ENCODE measurements at regions not wholly inside any gene's neighbourhood (a gene's known extent, or its start where the extent isn't known, plus 50 kb on each side); places are given as distances from the start of the nearest gene placed in this dataset.

DNA sequence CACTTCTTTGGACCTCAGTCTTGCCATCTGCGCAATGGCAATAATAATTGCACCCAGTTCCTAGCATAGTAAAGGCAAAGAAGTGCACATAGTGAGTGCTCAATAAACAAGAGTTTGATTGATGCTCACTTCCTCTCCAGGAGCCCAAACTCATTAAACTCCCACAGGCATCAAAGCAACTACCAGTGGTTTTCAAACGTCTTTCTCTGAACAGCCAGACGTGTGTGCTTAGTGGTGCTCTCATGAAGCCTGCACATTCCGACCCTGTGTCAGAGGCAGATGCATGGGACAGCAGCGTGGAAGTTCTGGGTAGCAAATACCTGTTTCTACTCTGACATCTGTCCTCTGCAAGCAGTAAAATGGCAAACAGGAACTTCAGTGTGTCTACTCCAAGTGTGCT, 146.3 kb upstream of the MAFB start:
- DNase-seq (ENCODE audit: low read depth in 1 of 2, low spot score in 2 of 2): no peak
- H3K4me1 ChIP-seq (replicated peaks in 1 of 4; ENCODE audit: control insufficient read depth in 3 of 4, insufficient read depth in 4 of 4, low read length in 3 of 4): no peaks in the 10 kb centered on the region
- H3K27ac ChIP-seq (ENCODE audit: low read depth, low read length): no peak overlapping the region
- H4K20me1 ChIP-seq (replicated peaks in 1 of 2; ENCODE audit: control insufficient read depth in 1 of 2, insufficient read depth in 2 of 2, low read length in 2 of 2): no peaks in the 10 kb centered on the region
- TF ChIP-seq, protein P1, sequence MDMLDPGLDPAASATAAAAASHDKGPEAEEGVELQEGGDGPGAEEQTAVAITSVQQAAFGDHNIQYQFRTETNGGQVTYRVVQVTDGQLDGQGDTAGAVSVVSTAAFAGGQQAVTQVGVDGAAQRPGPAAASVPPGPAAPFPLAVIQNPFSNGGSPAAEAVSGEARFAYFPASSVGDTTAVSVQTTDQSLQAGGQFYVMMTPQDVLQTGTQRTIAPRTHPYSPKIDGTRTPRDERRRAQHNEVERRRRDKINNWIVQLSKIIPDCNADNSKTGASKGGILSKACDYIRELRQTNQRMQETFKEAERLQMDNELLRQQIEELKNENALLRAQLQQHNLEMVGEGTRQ (IDR thresholded peaks at IDR 0.05; ENCODE audit: low read length): no peak
- no peak for TF ChIP-seq RNF2 (IDR thresholded peaks at IDR 0.05; ENCODE audit: borderline replicate concordance, low read depth, low read length, missing control alignments, poor library complexity, severe bottlenecking)
- TF ChIP-seq, protein P2, sequence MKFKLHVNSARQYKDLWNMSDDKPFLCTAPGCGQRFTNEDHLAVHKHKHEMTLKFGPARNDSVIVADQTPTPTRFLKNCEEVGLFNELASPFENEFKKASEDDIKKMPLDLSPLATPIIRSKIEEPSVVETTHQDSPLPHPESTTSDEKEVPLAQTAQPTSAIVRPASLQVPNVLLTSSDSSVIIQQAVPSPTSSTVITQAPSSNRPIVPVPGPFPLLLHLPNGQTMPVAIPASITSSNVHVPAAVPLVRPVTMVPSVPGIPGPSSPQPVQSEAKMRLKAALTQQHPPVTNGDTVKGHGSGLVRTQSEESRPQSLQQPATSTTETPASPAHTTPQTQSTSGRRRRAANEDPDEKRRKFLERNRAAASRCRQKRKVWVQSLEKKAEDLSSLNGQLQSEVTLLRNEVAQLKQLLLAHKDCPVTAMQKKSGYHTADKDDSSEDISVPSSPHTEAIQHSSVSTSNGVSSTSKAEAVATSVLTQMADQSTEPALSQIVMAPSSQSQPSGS (IDR thresholded peaks at IDR 0.05; ENCODE audit: low read length): no peak
- no peak overlapping the region for H3K14ac ChIP-seq (ENCODE audit: insufficient read length)
- no peak overlapping the region for H4K5ac ChIP-seq (ENCODE audit: insufficient read length, low read depth, low read length)
- H2BK5ac ChIP-seq (ENCODE audit: low read depth, low read length): no peak overlapping the region
- no peak overlapping the region for H3K4me2 ChIP-seq (ENCODE audit: insufficient read depth in 1 of 2, low read depth in 2 of 2, low read length in 2 of 2)
- H2BK120ac ChIP-seq (replicated peaks; ENCODE audit: low read depth, low read length): no peak overlapping the region
- ChIA-PET POLR2A (ENCODE audit: partially characterized antibody) (no interaction called here), CTCF (ENCODE audit: partially characterized antibody) (interaction anchor here (0.6 to 1.0 kb wide), 3 partner anchors 12 to 36 kb away, joined by 3 read pairs; no protein-coding TSS in a partner anchor)
- no peak overlapping the region for H2AK5ac ChIP-seq (ENCODE audit: low read depth, low read length)
- no peak overlapping the region for H3K4ac ChIP-seq (replicated peaks; ENCODE audit: insufficient read length, low read depth, low read length)
- 94% methylated on average over 5 of the region's 5 CpGs; no CpG with 5 or more reads in 1 of the 2 experiments for WGBS, 2 experiments (ENCODE audit: extremely low coverage in 1 of 2, insufficient coverage in 1 of 2, insufficient read length in 1 of 2, insufficient replicate concordance in 2 of 2, low coverage in 1 of 2, low lambda C conversion rate in 2 of 2, missing lambda C conversion rate in 1 of 2)
- no peak overlapping the region for H2BK20ac ChIP-seq (ENCODE audit: low read length)
- FAIRE-seq: no peak
- H3K79me1 ChIP-seq (ENCODE audit: low read depth, low read length): no peaks in the 10 kb centered on the region
- no peak overlapping the region for H4K91ac ChIP-seq (replicated peaks; ENCODE audit: insufficient read length, low read length)
- H3K4me3 ChIP-seq (ENCODE audit: extremely low read depth in 1 of 4, insufficient read depth in 2 of 4, low read depth in 3 of 4, low read length in 4 of 4): no peak overlapping the region
- H3K23ac ChIP-seq (ENCODE audit: insufficient read length): no peak overlapping the region
- peaks cover 0 to 3% of the 10 kb centered on the region in 2 experiments; a peak in 1 of 4 replicates for H3K9me3 ChIP-seq (ENCODE audit: insufficient read depth in 2 of 2, low read depth in 1 of 2, low read length in 1 of 2)
- H3K27me3 ChIP-seq (replicated peaks in 1 of 4; ENCODE audit: control insufficient read depth in 3 of 4, extremely low read depth in 1 of 4, insufficient read depth in 3 of 4, low read length in 3 of 4): no peaks in the 10 kb centered on the region; a peak in 1 of 7 replicates
- H3K56ac ChIP-seq (replicated peaks; ENCODE audit: insufficient read length, low read depth, low read length): no peak overlapping the region
- H2BK15ac ChIP-seq (ENCODE audit: low read length): no peak overlapping the region
- H3K9ac ChIP-seq (replicated peaks in 1 of 4; ENCODE audit: extremely low read depth in 1 of 4, low read depth in 3 of 4, low read length in 3 of 4): no peak overlapping the region
- no peaks in the 10 kb centered on the region for H3K23me2 ChIP-seq (ENCODE audit: low read depth, low read length)
- H3K36me3 ChIP-seq (ENCODE audit: control insufficient read depth in 2 of 4, insufficient read depth in 4 of 4, low read length in 3 of 4): no peaks in the 10 kb centered on the region
- no peak overlapping the region for H3K18ac ChIP-seq (ENCODE audit: extremely low read depth, low read length)
- H2AFZ ChIP-seq (ENCODE audit: low read length): no peak overlapping the region
- no peaks in the 10 kb centered on the region for H3K79me2 ChIP-seq (ENCODE audit: control insufficient read depth in 1 of 2, insufficient read depth in 2 of 2, low read length in 2 of 2)
- no peak overlapping the region for H4K8ac ChIP-seq (ENCODE audit: extremely low read depth, insufficient read depth, low read length)
- no peak overlapping the region for H2BK12ac ChIP-seq (ENCODE audit: low read depth, low read length)
